ENCODE measurements at regions not wholly inside any gene's neighbourhood (a gene's known extent, or its start where the extent isn't known, plus 50 kb on each side); places are given as distances from the start of the nearest gene placed in this dataset.
"Not testable (repeated sequence)": the region's sequence is repeated elsewhere in the genome, so short reads cannot be mapped to it uniquely, and the experiment has no call there.

- no peak for DNase-seq (ENCODE audit: low read depth in 3 of 3)
Measured at GRCh38 chr9:119761812-119762211, 392.6 kb upstream of the BRINP1 start.

- DNase-seq (ENCODE audit: low read depth in 3 of 3), result no peak
Measured at GRCh38 chr9:119758990-119759389, 389.8 kb upstream of the BRINP1 start.

- no peak for DNase-seq (ENCODE audit: low read depth in 3 of 3)
Measured at GRCh38 chr9:119758241-119758640, 389.0 kb upstream of the BRINP1 start.

- DNase-seq (ENCODE audit: low read depth in 3 of 3), result no peak
Measured at GRCh38 chr9:119739476-119739875, 370.2 kb upstream of the BRINP1 start.

GRCh38 chr9:119736491-119737454 lies 367.5 kb upstream of the BRINP1 start:
- no peak for DNase-seq (ENCODE audit: low read depth in 3 of 3)

- no peak for DNase-seq (ENCODE audit: low read depth in 3 of 3)
Measured at GRCh38 chr9:119727988-119728387, 358.8 kb upstream of the BRINP1 start.

- no peak for DNase-seq (ENCODE audit: low read depth in 3 of 3)
Measured at GRCh38 chr9:119726035-119726434, 356.8 kb upstream of the BRINP1 start.

GRCh38 chr9:119722384-119722783 lies 353.1 kb upstream of the BRINP1 start:
- no peak for DNase-seq (ENCODE audit: low read depth in 3 of 3)

GRCh38 chr9:119712325-119712724 lies 343.1 kb upstream of the BRINP1 start:
- no peak for DNase-seq (ENCODE audit: low read depth in 3 of 3)

GRCh38 chr9:119709431-119709830 lies 340.2 kb upstream of the BRINP1 start:
- DNase-seq (ENCODE audit: low read depth in 3 of 3), result no peak

- DNase-seq (ENCODE audit: low read depth in 3 of 3), result no peak
Measured at GRCh38 chr9:119707228-119707845, 338.1 kb upstream of the BRINP1 start.

- no peak for DNase-seq (ENCODE audit: low read depth in 3 of 3)
Measured at GRCh38 chr9:119701651-119702050, 332.4 kb upstream of the BRINP1 start.

GRCh38 chr9:119698535-119698934 lies 329.3 kb upstream of the BRINP1 start:
- no peak for DNase-seq (ENCODE audit: low read depth in 3 of 3)

GRCh38 chr9:119697996-119698395 lies 328.8 kb upstream of the BRINP1 start:
- no peak for DNase-seq (ENCODE audit: low read depth in 3 of 3)

- DNase-seq (ENCODE audit: low read depth in 3 of 3), result no peak
Measured at GRCh38 chr9:119689879-119690278, 320.6 kb upstream of the BRINP1 start.

- DNase-seq (ENCODE audit: low read depth in 3 of 3), result no peak
Measured at GRCh38 chr9:119688547-119688946, 319.3 kb upstream of the BRINP1 start.

- DNase-seq (ENCODE audit: low read depth in 3 of 3), result no peak
Measured at GRCh38 chr9:119677811-119678505, 308.7 kb upstream of the BRINP1 start.

- DNase-seq (ENCODE audit: low read depth in 3 of 3), result no peak
Measured at GRCh38 chr9:119675951-119676350, 306.7 kb upstream of the BRINP1 start.

- not testable (repeated sequence) for DNase-seq (ENCODE audit: low read depth in 3 of 3)
Measured at GRCh38 chr9:119672763-119673162, 303.5 kb upstream of the BRINP1 start.

GRCh38 chr9:119667916-119668315 lies 298.7 kb upstream of the BRINP1 start:
- no peak for DNase-seq (ENCODE audit: low read depth in 3 of 3)

GRCh38 chr9:119667163-119667562 lies 297.9 kb upstream of the BRINP1 start:
- DNase-seq (ENCODE audit: low read depth in 3 of 3), result no peak

- no peak for DNase-seq (ENCODE audit: low read depth in 3 of 3)
Measured at GRCh38 chr9:119662329-119662728, 293.1 kb upstream of the BRINP1 start.

All from stimulated activated CD4-positive, alpha-beta T cell treated with anti-CD3 and anti-CD28 coated beads, TNF-alpha, amount 100 ng/mL, for 4 hours (primary cell).